ENCODE measurements at regions not wholly inside any gene's neighbourhood (a gene's known extent, or its start where the extent isn't known, plus 50 kb on each side); places are given as distances from the start of the nearest gene placed in this dataset.

DNA sequence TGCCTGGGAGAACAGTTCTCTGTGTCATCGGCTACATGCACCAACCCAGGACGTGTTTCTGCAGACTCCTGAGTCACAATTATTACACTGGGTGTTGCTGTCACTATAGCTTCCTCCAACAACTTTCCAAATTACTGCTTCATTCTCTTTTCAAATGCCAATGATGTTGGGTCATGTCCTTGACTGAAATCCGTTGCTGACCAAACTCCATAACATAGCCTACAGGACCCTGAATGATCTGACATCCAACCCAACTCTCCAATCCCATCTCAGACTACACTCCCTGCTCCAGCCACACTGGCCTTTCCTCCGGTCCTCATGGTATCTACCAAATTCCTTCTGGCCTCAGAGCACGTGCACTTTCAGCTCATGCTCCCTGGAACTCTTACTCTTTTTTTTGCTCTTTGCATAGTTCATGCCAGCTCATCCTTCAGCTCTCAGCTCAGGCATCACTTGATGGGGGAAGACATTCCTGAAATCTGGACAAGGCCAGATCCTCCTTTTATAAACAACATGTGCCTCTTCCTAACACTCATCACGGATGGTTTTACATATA is 108.8 kb upstream of the PTPRG start:
- no peak overlapping the region for H3K27ac ChIP-seq
- WGBS (ENCODE audit: insufficient coverage, low coverage, low lambda C conversion rate, missing lambda C conversion rate), result 72% methylated on average over 4 of the region's 6 CpGs
- no peaks in the 10 kb centered on the region for H3K9me3 ChIP-seq
- H3K27me3 ChIP-seq, result no peaks in the 10 kb centered on the region
- H3K36me3 ChIP-seq, result no peaks in the 10 kb centered on the region
- no peak for TF ChIP-seq POLR2A (IDR thresholded peaks at IDR 0.05)
- TF ChIP-seq, protein P1, sequence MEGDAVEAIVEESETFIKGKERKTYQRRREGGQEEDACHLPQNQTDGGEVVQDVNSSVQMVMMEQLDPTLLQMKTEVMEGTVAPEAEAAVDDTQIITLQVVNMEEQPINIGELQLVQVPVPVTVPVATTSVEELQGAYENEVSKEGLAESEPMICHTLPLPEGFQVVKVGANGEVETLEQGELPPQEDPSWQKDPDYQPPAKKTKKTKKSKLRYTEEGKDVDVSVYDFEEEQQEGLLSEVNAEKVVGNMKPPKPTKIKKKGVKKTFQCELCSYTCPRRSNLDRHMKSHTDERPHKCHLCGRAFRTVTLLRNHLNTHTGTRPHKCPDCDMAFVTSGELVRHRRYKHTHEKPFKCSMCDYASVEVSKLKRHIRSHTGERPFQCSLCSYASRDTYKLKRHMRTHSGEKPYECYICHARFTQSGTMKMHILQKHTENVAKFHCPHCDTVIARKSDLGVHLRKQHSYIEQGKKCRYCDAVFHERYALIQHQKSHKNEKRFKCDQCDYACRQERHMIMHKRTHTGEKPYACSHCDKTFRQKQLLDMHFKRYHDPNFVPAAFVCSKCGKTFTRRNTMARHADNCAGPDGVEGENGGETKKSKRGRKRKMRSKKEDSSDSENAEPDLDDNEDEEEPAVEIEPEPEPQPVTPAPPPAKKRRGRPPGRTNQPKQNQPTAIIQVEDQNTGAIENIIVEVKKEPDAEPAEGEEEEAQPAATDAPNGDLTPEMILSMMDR (IDR thresholded peaks at IDR 0.05), result no peak
- no peaks in the 10 kb centered on the region for H3K4me1 ChIP-seq
- no peak for ATAC-seq
- no peak overlapping the region for H3K4me3 ChIP-seq
- DNase-seq, result no peak
- intact Hi-C loops (cut with DNase I), result no loop called here

DNA sequence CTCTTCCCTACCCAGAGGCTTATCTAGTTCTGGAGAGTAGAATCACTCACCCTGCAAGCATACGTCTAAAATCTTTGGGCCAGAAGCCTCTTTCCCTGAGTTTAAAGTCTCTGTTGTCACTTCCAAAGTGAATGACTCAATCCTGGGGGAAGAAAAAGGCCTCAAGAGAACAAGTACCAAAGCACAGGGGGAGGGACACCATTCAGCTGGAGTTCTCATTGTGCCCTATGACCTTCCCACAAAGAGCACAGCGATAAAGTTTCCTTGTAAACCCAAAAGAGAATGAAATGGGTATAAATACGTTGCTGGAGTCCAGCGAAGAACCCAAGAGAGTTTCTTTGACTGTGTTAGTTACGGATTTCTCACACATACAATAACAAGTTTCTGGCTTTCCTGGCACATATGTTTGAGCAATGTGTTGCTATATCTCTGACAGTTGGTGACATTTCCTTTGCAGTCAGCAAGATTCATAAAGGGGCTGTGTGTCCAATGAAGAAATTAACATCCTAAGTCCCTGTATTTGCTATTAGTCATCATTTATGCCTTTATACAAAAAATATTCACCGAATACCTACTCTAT is 107.3 kb upstream of the PTPRG start:
- H3K36me3 ChIP-seq, result no peaks in the 10 kb centered on the region
- no peaks in the 10 kb centered on the region for H3K9me3 ChIP-seq
- DNase-seq, result no peak
- H3K27ac ChIP-seq, result no peak overlapping the region
- H3K27me3 ChIP-seq, result no peaks in the 10 kb centered on the region
- no peak for ATAC-seq
- WGBS (ENCODE audit: insufficient coverage, low coverage, low lambda C conversion rate, missing lambda C conversion rate), result 75% methylated on average over 6 of the region's 6 CpGs
- H3K4me1 ChIP-seq, result no peaks in the 10 kb centered on the region
- intact Hi-C loops (cut with DNase I), result no loop called here
- TF ChIP-seq, protein P1 (IDR thresholded peaks at IDR 0.05), result no peak
- TF ChIP-seq POLR2A (IDR thresholded peaks at IDR 0.05), result no peak
- H3K4me3 ChIP-seq, result no peak overlapping the region

DNA sequence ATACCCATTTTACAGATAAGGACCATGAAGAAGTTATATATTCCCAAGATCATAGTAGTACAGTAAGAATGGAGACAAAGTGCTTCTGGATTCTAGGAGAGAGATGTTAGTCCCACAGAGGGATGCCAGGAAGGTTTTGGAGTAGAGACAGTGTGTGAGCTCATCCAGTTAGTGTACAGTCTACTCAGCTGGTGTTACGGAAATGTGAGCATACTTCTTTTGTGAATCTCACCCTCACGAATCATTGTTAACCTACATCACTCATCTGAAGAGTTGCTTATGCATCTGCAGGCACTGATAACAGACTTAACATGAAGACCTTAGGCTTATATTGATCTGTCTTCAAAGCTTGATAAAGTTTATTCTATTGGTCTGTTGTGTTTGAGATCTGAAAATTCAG is 106.6 kb upstream of the PTPRG start:
- H3K4me1 ChIP-seq, result no peaks in the 10 kb centered on the region
- no peak overlapping the region for H3K27ac ChIP-seq
- intact Hi-C loops (cut with DNase I), result no loop called here
- H3K36me3 ChIP-seq, result no peaks in the 10 kb centered on the region
- H3K27me3 ChIP-seq, result no peaks in the 10 kb centered on the region
- TF ChIP-seq, protein P1 (IDR thresholded peaks at IDR 0.05), result no peak
- no peak for TF ChIP-seq POLR2A (IDR thresholded peaks at IDR 0.05)
- ATAC-seq (no peak), DNase-seq (no peak)
- no peaks in the 10 kb centered on the region for H3K9me3 ChIP-seq
- H3K4me3 ChIP-seq, result no peak overlapping the region
- 73% methylated on average over 2 of the region's 2 CpGs for WGBS (ENCODE audit: insufficient coverage, low coverage, low lambda C conversion rate, missing lambda C conversion rate)

DNA sequence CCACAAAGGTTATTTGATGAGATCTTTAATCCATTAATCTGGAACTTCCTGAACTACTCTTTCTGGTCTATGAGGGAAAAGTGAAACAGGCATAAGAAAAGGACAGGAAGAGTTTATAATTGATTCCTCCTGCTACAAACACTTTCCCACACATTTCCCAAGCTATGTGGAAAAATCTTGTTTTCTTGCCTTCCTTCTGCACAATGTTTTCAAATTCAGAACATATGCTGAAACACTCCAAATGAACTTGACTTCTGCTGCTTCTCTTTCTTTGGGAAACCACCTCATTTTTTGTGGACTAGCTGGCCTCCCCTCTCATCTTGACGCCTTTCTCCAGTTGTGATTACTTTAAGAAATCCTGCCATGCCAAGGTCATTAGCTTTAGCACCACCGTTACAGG is 100.7 kb upstream of the PTPRG start:
- H3K9me3 ChIP-seq, result no peaks in the 10 kb centered on the region
- 59% methylated on average over 2 of the region's 2 CpGs for WGBS (ENCODE audit: insufficient coverage, low coverage, low lambda C conversion rate, missing lambda C conversion rate)
- DNase-seq, result no peak
- no peak overlapping the region for H3K27ac ChIP-seq
- no peaks in the 10 kb centered on the region for H3K4me1 ChIP-seq
- no peak for TF ChIP-seq POLR2A (IDR thresholded peaks at IDR 0.05)
- TF ChIP-seq, protein P1 (IDR thresholded peaks at IDR 0.05), result no peak
- no peaks in the 10 kb centered on the region for H3K36me3 ChIP-seq
- H3K4me3 ChIP-seq, result no peak overlapping the region
- intact Hi-C loops (cut with DNase I), result no loop called here
- H3K27me3 ChIP-seq, result no peaks in the 10 kb centered on the region
- ATAC-seq, result no peak

Measured in right lobe of liver (tissue), 6 donors.